ENCODE measurements at regions not wholly inside any gene's neighbourhood (a gene's known extent, or its start where the extent isn't known, plus 50 kb on each side); places are given as distances from the start of the nearest gene placed in this dataset.
A peak's percentile ranks its signal among the peaks of the same experiment; 100 is the strongest.

GRCh38 chr13:18944501-18945068 lies 237.0 kb downstream of the TUBA3C start:
- TF ChIP-seq CTCF (IDR thresholded peaks at IDR 0.05): no peak
- TF ChIP-seq EP300 (IDR thresholded peaks at IDR 0.05): no peak
- no peak for TF ChIP-seq POLR2A (IDR thresholded peaks at IDR 0.05)
- TF ChIP-seq POLR2AphosphoS5 (IDR thresholded peaks at IDR 0.05): no peak
- WGBS: 90% methylated on average over 29 of the region's 29 CpGs
- Histone ChIP-seq H3K27me3 (peaks cover 4% of the 10 kb centered on the region), H3K4me1 (no peaks in the 10 kb centered on the region), H3K9me3 (no peaks in the 10 kb centered on the region), H3K36me3 (no peaks in the 10 kb centered on the region), H3K4me3 (no peak overlapping the region), H3K27ac (no peak overlapping the region)
- peak in 1 of 2 donors; percentile 52 for DNase-seq (ENCODE audit: low spot score in 2 of 2)

GRCh38 chr13:18943721-18944391 lies 237.8 kb downstream of the TUBA3C start:
- Histone ChIP-seq H3K27ac (no peak overlapping the region), H3K4me3 (no peak overlapping the region), H3K4me1 (no peaks in the 10 kb centered on the region), H3K36me3 (no peaks in the 10 kb centered on the region), H3K27me3 (peaks cover 4% of the 10 kb centered on the region), H3K9me3 (no peaks in the 10 kb centered on the region)
- 96% methylated on average over 42 of the region's 47 CpGs for WGBS
- peak in 1 of 2 donors; percentile 52 for DNase-seq (ENCODE audit: low spot score in 2 of 2)
- no peak for TF ChIP-seq POLR2A (IDR thresholded peaks at IDR 0.05)
- TF ChIP-seq POLR2AphosphoS5 (IDR thresholded peaks at IDR 0.05): no peak
- TF ChIP-seq CTCF (IDR thresholded peaks at IDR 0.05): no peak
- no peak for TF ChIP-seq EP300 (IDR thresholded peaks at IDR 0.05)

DNA sequence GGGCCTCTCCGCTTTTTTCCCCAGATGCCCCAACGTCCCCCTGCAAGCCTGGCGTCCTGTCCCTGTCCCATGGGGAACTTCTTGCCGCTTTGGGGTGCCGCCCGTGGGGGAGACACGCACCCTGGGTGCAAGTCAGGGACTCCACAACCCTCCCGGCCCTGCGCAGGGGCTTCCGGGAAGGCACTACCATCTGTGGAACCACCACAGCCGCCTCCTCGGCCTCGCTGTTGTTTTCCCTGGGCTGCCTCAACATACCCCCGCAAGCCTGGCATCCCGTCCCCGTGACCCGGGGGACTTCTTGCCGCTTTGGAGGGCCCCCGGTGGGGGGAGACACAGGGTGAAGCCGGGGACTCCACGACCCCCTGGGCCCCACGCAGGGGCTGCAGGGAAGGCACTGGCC lies 238.4 kb downstream of the TUBA3C start:
- no peak for TF ChIP-seq EP300 (IDR thresholded peaks at IDR 0.05)
- TF ChIP-seq POLR2A (IDR thresholded peaks at IDR 0.05): no peak
- TF ChIP-seq POLR2AphosphoS5 (IDR thresholded peaks at IDR 0.05): no peak
- no peak for TF ChIP-seq CTCF (IDR thresholded peaks at IDR 0.05)

DNA sequence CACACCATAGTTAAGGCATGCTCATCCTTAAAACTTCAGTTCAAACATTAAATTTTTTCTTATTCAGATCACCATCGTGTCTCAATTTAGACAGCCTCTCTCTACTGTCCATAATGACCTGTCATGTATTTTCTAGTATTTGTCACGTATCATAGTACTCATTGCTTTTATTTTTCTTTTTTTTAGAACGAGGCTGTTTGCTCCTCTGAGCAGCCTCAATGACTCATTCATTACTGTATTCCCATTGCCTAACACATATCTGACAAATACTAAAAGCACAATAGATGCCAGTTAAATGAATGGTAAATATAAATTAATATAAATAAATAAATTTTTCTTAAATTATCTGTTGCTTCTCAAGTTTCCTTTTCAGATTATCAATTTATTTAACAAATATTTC lies 245.5 kb downstream of the TUBA3C start:
- H3K4me3 ChIP-seq: no peak overlapping the region
- H3K4me1 ChIP-seq: no peaks in the 10 kb centered on the region
- WGBS: 51% methylated on average over 3 of the region's 3 CpGs

More for the DNA sequence above, 238.4 kb downstream of the TUBA3C start:
- H3K4me3 ChIP-seq: no peak overlapping the region
- no peaks in the 10 kb centered on the region for H3K9me3 ChIP-seq
- peaks cover 4% of the 10 kb centered on the region for H3K27me3 ChIP-seq
- no peaks in the 10 kb centered on the region for H3K36me3 ChIP-seq
- no peak for DNase-seq (ENCODE audit: low spot score in 2 of 2)
- H3K4me1 ChIP-seq: no peaks in the 10 kb centered on the region
- H3K27ac ChIP-seq: no peak overlapping the region
- 94% methylated on average over 21 of the region's 22 CpGs for WGBS

More for the DNA sequence above, 245.5 kb downstream of the TUBA3C start:
- H3K27me3 ChIP-seq: no peaks in the 10 kb centered on the region
- TF ChIP-seq POLR2AphosphoS5 (IDR thresholded peaks at IDR 0.05) (no peak), EP300 (IDR thresholded peaks at IDR 0.05) (no peak), CTCF (IDR thresholded peaks at IDR 0.05) (no peak), POLR2A (IDR thresholded peaks at IDR 0.05) (no peak)
- no peak for DNase-seq (ENCODE audit: low spot score in 2 of 2)
- H3K27ac ChIP-seq: no peak overlapping the region
- no peaks in the 10 kb centered on the region for H3K9me3 ChIP-seq
- H3K36me3 ChIP-seq: no peaks in the 10 kb centered on the region
